Spinal cord (tissue), 9 donors: ENCODE measurements at regions not wholly inside any gene's neighbourhood (a gene's known extent, or its start where the extent isn't known, plus 50 kb on each side); places are given as distances from the start of the nearest gene placed in this dataset.

Experiments
- DNase-seq, 6 donors: peaks; one replicate each; pipeline versions ENCODE4 v3.0.0 to v3.0.0-alpha.2; 2013 to 2015; ENCODE audit warnings: low spot score in 6 of 6, low read depth in 4 of 6
- H3K27ac ChIP-seq: one replicate; pipeline ENCODE4 v1.5.1; 2013; ENCODE audit warnings: low read depth, low read length, control low read depth
- H3K27me3 ChIP-seq: one replicate; pipeline ENCODE4 v1.6.1; 2013; ENCODE audit warnings: low read length; ENCODE audit not compliant: control insufficient read depth, insufficient read depth
- H3K36me3 ChIP-seq: one replicate; pipeline ENCODE4 v1.6.1; 2013; ENCODE audit warnings: low read length; ENCODE audit not compliant: control insufficient read depth, insufficient read depth
- H3K4me1 ChIP-seq: one replicate; pipeline ENCODE4 v1.6.1; 2013; ENCODE audit warnings: low read length; ENCODE audit not compliant: control insufficient read depth, insufficient read depth
- H3K4me3 ChIP-seq: one replicate; pipeline ENCODE4 v1.5.1; 2013; ENCODE audit warnings: low read depth, low read length, control low read depth
- H3K9me3 ChIP-seq: one replicate; pipeline ENCODE4 v1.6.1; 2013; ENCODE audit warnings: low read length; ENCODE audit not compliant: control insufficient read depth, insufficient read depth
- WGBS: methylation state at CpG from one replicate; pipeline ENCODE4 v1.1.5; 2013; ENCODE audit warnings: missing lambda C conversion rate; ENCODE audit not compliant: insufficient coverage; 5-methylcytosine and 5-hydroxymethylcytosine counted together
- donor health status: healthy.

DNA sequence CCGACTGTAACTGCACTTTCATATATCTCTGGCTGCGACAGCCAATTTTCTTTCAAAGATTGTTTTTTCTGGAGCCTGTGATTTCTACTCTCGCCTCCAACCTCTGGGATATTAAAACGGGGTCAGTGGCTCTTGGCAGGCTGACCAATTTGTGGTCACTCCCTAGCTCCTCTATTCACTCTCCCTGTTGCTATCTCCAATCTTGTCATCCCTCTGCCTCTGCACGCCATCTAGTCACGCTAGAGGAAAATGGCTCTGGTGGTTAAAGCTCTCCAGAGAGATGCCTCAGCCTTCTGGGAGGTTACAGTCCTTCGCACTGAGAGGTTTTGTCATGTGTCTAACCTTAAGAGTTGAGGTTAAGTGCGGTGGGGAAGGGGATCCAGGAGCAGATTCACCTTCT is 59.8 kb upstream of the CISTR start:
- Histone ChIP-seq H3K36me3 (no peaks in the 10 kb centered on the region), H3K27me3 (peaks cover 4% of the 10 kb centered on the region)
- WGBS = 66% methylated on average over 4 of the region's 8 CpGs

DNA sequence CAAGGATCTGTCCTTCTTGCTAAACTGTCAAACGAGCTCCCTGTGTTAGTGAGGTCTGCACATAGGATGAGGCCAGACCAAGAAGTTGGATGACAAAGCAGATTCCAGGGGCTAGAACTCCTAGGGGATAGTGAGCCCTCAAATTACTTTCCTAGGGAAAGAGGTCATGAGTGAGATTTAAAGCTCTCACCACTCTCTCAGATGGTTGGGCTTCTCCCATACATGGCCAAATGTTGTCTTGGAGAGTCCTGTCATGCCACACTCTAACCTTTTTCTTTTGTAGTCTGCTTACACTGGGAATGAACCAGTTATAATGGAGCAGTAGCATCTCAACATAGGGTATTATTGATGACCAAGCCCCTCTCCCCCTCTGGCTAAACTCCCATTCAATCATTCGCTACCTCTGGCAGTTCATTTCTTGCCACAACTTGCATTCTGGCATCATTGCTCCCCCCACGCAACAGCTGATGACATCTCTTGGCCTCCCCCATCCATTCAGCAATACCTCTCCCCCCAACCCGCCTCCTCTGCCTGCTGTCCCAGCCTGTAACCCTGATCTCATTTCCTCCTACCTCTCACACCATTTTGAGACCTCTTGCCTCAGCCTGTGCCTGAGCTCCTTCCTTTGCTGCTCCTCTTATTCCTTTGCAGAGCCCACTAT is 64.7 kb upstream of the CISTR start:
- Histone ChIP-seq H3K4me1 (no peaks in the 10 kb centered on the region), H3K27me3 (peaks cover 11% of the 10 kb centered on the region), H3K9me3 (no peaks in the 10 kb centered on the region), H3K27ac (no peak overlapping the region), H3K36me3 (no peaks in the 10 kb centered on the region), H3K4me3 (no peak overlapping the region)
- WGBS = 79% methylated on average over 3 of the region's 4 CpGs
- no peak for DNase-seq

More for the DNA sequence above, 59.8 kb upstream of the CISTR start:
- Histone ChIP-seq H3K27ac (no peak overlapping the region), H3K4me3 (no peak overlapping the region), H3K9me3 (no peaks in the 10 kb centered on the region), H3K4me1 (no peaks in the 10 kb centered on the region)
- peak in 1 of 6 donors; percentile 23 for DNase-seq

DNA sequence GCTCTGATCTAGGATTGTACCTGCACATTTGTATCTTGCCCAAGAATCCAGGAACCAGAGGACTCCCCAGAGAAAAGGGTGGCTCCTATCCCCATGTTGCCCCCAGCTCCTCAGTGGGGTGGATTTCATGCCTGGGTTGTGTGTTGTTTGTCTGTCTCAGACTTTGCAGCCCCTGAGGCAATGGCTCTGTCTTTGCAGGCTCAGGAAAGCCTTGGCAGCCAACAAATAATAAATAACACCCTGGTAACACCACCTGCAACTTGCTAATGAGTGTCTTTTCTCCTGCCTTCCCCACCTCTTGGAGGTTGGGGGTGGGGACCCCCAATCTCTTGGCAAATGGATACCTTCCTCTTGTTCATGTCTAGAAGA is 65.2 kb upstream of the CISTR start:
- no peak for DNase-seq

GRCh38 chr12:53820514-53821306 is 68.9 kb upstream of the CISTR start:
- Histone ChIP-seq H3K4me1 (no peaks in the 10 kb centered on the region), H3K27ac (no peak overlapping the region), H3K9me3 (no peaks in the 10 kb centered on the region), H3K4me3 (no peak overlapping the region), H3K36me3 (no peaks in the 10 kb centered on the region), H3K27me3 (peaks cover 11% of the 10 kb centered on the region)
- DNase-seq = peak in 1 of 6 donors; percentile 36
- WGBS = no CpG with 5 or more reads among the region's 3 CpGs

More for the DNA sequence above, 65.2 kb upstream of the CISTR start:
- Histone ChIP-seq H3K27me3 (peaks cover 11% of the 10 kb centered on the region), H3K36me3 (no peaks in the 10 kb centered on the region), H3K4me3 (no peak overlapping the region), H3K27ac (no peak overlapping the region), H3K9me3 (no peaks in the 10 kb centered on the region), H3K4me1 (no peaks in the 10 kb centered on the region)

- Histone ChIP-seq H3K4me3 (no peak overlapping the region), H3K9me3 (no peaks in the 10 kb centered on the region), H3K27ac (no peak overlapping the region), H3K36me3 (no peaks in the 10 kb centered on the region), H3K27me3 (peaks cover 2% of the 10 kb centered on the region), H3K4me1 (no peaks in the 10 kb centered on the region)
- no peak for DNase-seq
- WGBS = 63% methylated on average over 7 of the region's 9 CpGs
Measured at GRCh38 chr12:53824001-53824712, 72.4 kb upstream of the CISTR start.

- Histone ChIP-seq H3K27me3 (no peaks in the 10 kb centered on the region), H3K27ac (no peak overlapping the region), H3K4me3 (no peak overlapping the region), H3K36me3 (no peaks in the 10 kb centered on the region), H3K4me1 (no peaks in the 10 kb centered on the region), H3K9me3 (no peaks in the 10 kb centered on the region)
- no peak for DNase-seq
- 84% methylated on average over 4 of the region's 8 CpGs for WGBS
Measured at GRCh38 chr12:53825246-53826081, 73.7 kb upstream of the CISTR start.

DNA sequence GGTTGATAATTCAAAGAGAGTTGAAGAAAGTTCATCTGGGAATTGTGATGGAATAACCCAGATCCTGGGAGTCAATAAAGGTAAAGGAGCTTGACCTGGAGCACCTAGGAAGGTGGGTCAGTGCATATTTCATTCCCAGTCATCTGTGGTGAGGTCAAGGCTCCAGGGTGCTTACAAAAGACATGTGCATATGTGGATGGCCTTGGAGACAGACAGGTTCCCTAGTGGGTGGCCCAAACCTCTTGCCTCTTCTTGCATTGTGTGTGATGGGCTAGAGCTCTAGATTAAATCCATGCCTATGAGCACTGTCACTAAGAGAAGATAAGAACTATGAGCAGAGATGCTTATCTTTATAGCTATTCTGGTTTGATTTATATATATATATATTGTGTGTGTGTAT is 75.5 kb upstream of the CISTR start:
- no peaks in the 10 kb centered on the region for H3K4me1 ChIP-seq
- no peaks in the 10 kb centered on the region for H3K9me3 ChIP-seq
- H3K4me3 ChIP-seq = no peak overlapping the region
- H3K36me3 ChIP-seq = no peaks in the 10 kb centered on the region
- DNase-seq = no peak
- no peak overlapping the region for H3K27ac ChIP-seq
- no peaks in the 10 kb centered on the region for H3K27me3 ChIP-seq

- Histone ChIP-seq H3K36me3 (no peaks in the 10 kb centered on the region), H3K4me1 (no peaks in the 10 kb centered on the region), H3K27ac (no peak overlapping the region), H3K9me3 (no peaks in the 10 kb centered on the region), H3K4me3 (no peak overlapping the region), H3K27me3 (no peaks in the 10 kb centered on the region)
- DNase-seq = no peak
- no CpG with 5 or more reads among the region's 2 CpGs for WGBS
Measured at GRCh38 chr12:53828598-53828997, 76.8 kb upstream of the CISTR start.

- Histone ChIP-seq H3K27ac (no peak overlapping the region), H3K9me3 (no peaks in the 10 kb centered on the region), H3K36me3 (no peaks in the 10 kb centered on the region), H3K27me3 (no peaks in the 10 kb centered on the region), H3K4me3 (no peak overlapping the region), H3K4me1 (no peaks in the 10 kb centered on the region)
- DNase-seq = peak in 1 of 6 donors; percentile 65
- WGBS = no CpG with 5 or more reads among the region's 3 CpGs
Measured at GRCh38 chr12:53829130-53829819, 77.5 kb upstream of the CISTR start.
